Activated CD4-positive, alpha-beta T cell treated with anti-CD3 and anti-CD28 coated beads, Interleukin-2, amount 10 ng/mL, durations not matched to agents 7 days and 5 days (primary cell): ENCODE measurements at regions not wholly inside any gene's neighbourhood (a gene's known extent, or its start where the extent isn't known, plus 50 kb on each side); places are given as distances from the start of the nearest gene placed in this dataset.

ENCODE experiments used
- CTCF ChIA-PET: fragments of 350-600 bp; sonication (Branson Sonifier 250); formaldehyde crosslinking; loops from one replicate; lab custom pipeline; 2021; ENCODE audit warnings: antibody characterized with exemption; lab: Charles Lee
- POLR2A ChIA-PET: fragments of 350-600 bp; sonication (Branson Sonifier 250); formaldehyde crosslinking; loops from one replicate; lab custom pipeline; 2021; ENCODE audit warnings: antibody characterized with exemption; lab: Charles Lee
- DNase-seq: peaks from one replicate; pipeline ENCODE4 v3.0.0-alpha.2; 2020
- H3K27ac Mint-ChIP-seq: one replicate; pipeline ENCODE4 v1.8.0; 2021; ENCODE audit warnings: mild to moderate bottlenecking, moderate library complexity, mixed read lengths
- H3K27me3 Mint-ChIP-seq: one replicate; pipeline ENCODE4 v1.8.0; 2021; ENCODE audit warnings: mixed read lengths
- H3K36me3 Mint-ChIP-seq: one replicate; pipeline ENCODE4 v1.8.0; 2021; ENCODE audit warnings: low read depth, mixed read lengths
- H3K4me1 Mint-ChIP-seq: one replicate; pipeline ENCODE4 v1.8.0; 2021; ENCODE audit warnings: mixed read lengths
- H3K4me3 Mint-ChIP-seq: one replicate; pipeline ENCODE4 v1.8.0; 2021; ENCODE audit warnings: mild to moderate bottlenecking, moderate library complexity, mixed read lengths
- H3K9me3 Mint-ChIP-seq: one replicate; pipeline ENCODE4 v1.8.0; 2021; ENCODE audit warnings: mixed read lengths

DNA sequence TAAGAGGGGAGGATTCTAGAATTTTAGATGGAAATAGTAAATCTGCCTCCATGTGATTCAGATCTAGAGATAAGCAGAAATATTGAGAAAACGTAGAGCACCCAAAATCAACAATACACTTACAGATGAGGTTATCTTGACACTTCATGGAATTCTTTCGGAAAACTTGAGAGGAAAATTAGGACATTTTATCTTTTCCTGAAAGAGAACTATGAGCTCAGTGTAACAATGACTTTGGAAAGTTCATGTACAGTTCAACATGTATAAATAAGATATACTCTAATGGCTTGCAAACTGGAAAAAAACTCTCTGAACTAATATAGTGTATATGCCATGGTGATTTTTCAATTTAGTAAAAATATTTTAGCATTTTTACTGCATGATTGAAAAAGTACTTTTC, 338.1 kb upstream of the NEGR1 start:
- Mint-ChIP-seq H3K4me3 (no peak overlapping the region), H3K36me3 (no peaks in the 10 kb centered on the region), H3K9me3 (no peaks in the 10 kb centered on the region), H3K27me3 (no peaks in the 10 kb centered on the region), H3K27ac (no peak overlapping the region), H3K4me1 (no peaks in the 10 kb centered on the region)
- DNase-seq = no peak
- POLR2A ChIA-PET = no interaction called here
- CTCF ChIA-PET = no interaction called here

DNA sequence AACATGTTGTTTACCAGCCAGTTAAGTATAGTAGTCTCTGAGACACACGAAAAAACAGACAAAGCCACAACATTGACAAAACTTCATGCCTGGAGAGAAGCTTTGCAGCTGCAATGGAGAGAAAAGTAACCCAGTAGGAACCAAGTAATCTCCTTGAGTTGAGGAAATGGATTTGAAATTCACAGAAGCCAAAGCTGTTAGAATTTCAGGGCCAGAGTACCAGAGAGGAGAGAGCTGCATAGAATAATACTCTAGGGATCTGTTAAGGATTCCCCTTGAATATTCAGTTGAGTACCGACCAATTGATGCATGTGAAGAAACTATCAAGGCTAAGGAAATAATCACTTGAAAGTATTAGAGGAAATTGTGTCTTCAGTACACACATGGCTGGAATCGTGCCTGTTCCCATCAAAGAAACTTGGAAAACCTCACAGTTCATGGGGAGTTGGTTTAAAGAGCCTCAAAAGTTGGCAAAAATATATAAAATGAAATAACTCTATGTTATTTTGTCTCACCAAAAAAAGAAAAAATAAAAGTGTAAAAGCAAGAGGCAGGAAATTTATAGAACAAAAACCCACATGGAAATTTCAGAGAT, 324.0 kb upstream of the NEGR1 start:
- Mint-ChIP-seq H3K36me3 (no peaks in the 10 kb centered on the region), H3K9me3 (no peaks in the 10 kb centered on the region), H3K4me1 (no peaks in the 10 kb centered on the region), H3K4me3 (no peak overlapping the region), H3K27me3 (no peaks in the 10 kb centered on the region), H3K27ac (no peak overlapping the region)
- CTCF ChIA-PET = no interaction called here
- no peak for DNase-seq
- POLR2A ChIA-PET = no interaction called here

DNA sequence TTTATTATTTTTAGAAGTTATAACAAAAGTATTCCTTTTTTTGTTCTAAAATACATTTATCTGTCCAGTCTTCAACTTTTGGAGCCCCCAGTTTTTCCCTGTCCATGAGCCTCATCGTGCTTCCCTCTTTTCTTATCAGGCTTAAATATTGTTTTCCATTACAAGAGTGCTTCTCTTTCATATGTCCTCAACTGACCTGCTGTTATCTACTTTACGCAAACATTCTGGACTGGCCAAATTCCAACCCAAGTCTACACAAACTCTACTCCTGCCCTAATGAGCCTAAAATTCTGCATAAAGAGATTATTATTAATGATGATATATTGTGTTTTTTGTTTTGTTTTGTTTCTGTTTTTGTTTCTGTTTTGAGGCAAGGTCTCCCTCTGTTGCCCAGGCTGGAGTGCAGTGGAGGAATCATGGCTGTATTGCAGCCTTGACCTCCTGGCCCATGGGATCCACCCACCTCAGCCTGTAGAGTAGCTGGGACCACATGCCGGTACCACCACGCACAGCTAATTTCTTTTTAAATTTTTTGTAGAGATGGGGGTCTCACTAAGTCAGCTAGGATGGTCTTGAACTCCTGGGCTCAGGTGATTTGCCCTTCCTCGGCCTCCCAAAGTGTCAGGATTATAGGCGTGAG, 318.8 kb upstream of the NEGR1 start:
- no peaks in the 10 kb centered on the region for H3K36me3 Mint-ChIP-seq
- POLR2A ChIA-PET = no interaction called here
- H3K4me1 Mint-ChIP-seq = no peaks in the 10 kb centered on the region
- DNase-seq = no peak
- CTCF ChIA-PET = no interaction called here
- no peak overlapping the region for H3K4me3 Mint-ChIP-seq
- H3K9me3 Mint-ChIP-seq = no peaks in the 10 kb centered on the region
- no peaks in the 10 kb centered on the region for H3K27me3 Mint-ChIP-seq
- no peak overlapping the region for H3K27ac Mint-ChIP-seq

GRCh38 chr1:72586023-72586685, 303.8 kb upstream of the NEGR1 start:
- ChIA-PET POLR2A (no interaction called here), CTCF (no interaction called here)
- no peaks in the 10 kb centered on the region for H3K9me3 Mint-ChIP-seq
- peaks cover 2% of the 10 kb centered on the region for H3K27me3 Mint-ChIP-seq
- no peaks in the 10 kb centered on the region for H3K4me1 Mint-ChIP-seq
- H3K4me3 Mint-ChIP-seq = no peak overlapping the region
- no peaks in the 10 kb centered on the region for H3K36me3 Mint-ChIP-seq
- no peak for DNase-seq
- no peak overlapping the region for H3K27ac Mint-ChIP-seq

DNA sequence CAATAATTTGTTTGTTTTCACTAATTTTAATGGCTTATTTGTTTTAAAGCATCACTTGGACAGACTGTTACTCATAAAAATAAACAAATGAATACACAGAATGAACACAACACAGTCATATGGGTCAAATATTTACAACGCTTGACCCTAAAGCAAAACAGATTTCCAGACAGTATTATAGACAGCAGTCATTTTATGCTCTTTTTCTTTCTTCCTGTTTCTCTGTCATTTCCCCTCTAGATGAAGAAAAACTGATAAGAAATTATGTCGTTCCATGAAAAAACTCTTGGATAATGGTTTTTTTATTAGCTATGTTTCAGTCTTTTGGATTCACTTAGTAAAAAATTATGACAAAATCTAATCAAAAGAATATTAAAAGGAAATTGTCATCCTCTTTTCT, 297.3 kb upstream of the NEGR1 start:
- no peak overlapping the region for H3K27ac Mint-ChIP-seq
- DNase-seq = no peak
- H3K27me3 Mint-ChIP-seq = no peaks in the 10 kb centered on the region
- H3K9me3 Mint-ChIP-seq = no peaks in the 10 kb centered on the region
- POLR2A ChIA-PET = no interaction called here
- H3K4me1 Mint-ChIP-seq = no peaks in the 10 kb centered on the region
- CTCF ChIA-PET = no interaction called here
- no peaks in the 10 kb centered on the region for H3K36me3 Mint-ChIP-seq
- H3K4me3 Mint-ChIP-seq = no peak overlapping the region

GRCh38 chr1:72570815-72571214, 288.5 kb upstream of the NEGR1 start:
- POLR2A ChIA-PET = no interaction called here
- CTCF ChIA-PET = no interaction called here
- H3K27me3 Mint-ChIP-seq = no peaks in the 10 kb centered on the region
- no peak overlapping the region for H3K4me3 Mint-ChIP-seq
- no peak overlapping the region for H3K27ac Mint-ChIP-seq
- DNase-seq = no peak
- no peaks in the 10 kb centered on the region for H3K36me3 Mint-ChIP-seq
- H3K9me3 Mint-ChIP-seq = no peaks in the 10 kb centered on the region
- no peaks in the 10 kb centered on the region for H3K4me1 Mint-ChIP-seq

GRCh38 chr1:72568113-72568512, 285.8 kb upstream of the NEGR1 start:
- DNase-seq = no peak
- no peaks in the 10 kb centered on the region for H3K36me3 Mint-ChIP-seq
- CTCF ChIA-PET = no interaction called here

GRCh38 chr1:72567521-72567920, 285.2 kb upstream of the NEGR1 start:
- CTCF ChIA-PET = no interaction called here
- Mint-ChIP-seq H3K36me3 (no peaks in the 10 kb centered on the region), H3K27ac (no peak overlapping the region), H3K9me3 (no peaks in the 10 kb centered on the region), H3K4me1 (no peaks in the 10 kb centered on the region), H3K27me3 (no peaks in the 10 kb centered on the region), H3K4me3 (no peak overlapping the region)
- DNase-seq = no peak
- POLR2A ChIA-PET = no interaction called here

More at GRCh38 chr1:72568113-72568512, 285.8 kb upstream of the NEGR1 start:
- Mint-ChIP-seq H3K4me3 (no peak overlapping the region), H3K27ac (no peak overlapping the region), H3K9me3 (no peaks in the 10 kb centered on the region), H3K4me1 (no peaks in the 10 kb centered on the region), H3K27me3 (no peaks in the 10 kb centered on the region)
- POLR2A ChIA-PET = no interaction called here

GRCh38 chr1:72564749-72565148, 282.4 kb upstream of the NEGR1 start:
- Mint-ChIP-seq H3K27me3 (no peaks in the 10 kb centered on the region), H3K27ac (no peak overlapping the region), H3K4me3 (no peak overlapping the region), H3K36me3 (no peaks in the 10 kb centered on the region), H3K4me1 (no peaks in the 10 kb centered on the region), H3K9me3 (no peaks in the 10 kb centered on the region)
- no peak for DNase-seq
- ChIA-PET CTCF (no interaction called here), POLR2A (no interaction called here)

GRCh38 chr1:72557446-72558049, 275.2 kb upstream of the NEGR1 start:
- Mint-ChIP-seq H3K27me3 (no peaks in the 10 kb centered on the region), H3K9me3 (no peaks in the 10 kb centered on the region), H3K36me3 (no peaks in the 10 kb centered on the region), H3K4me1 (no peaks in the 10 kb centered on the region), H3K27ac (no peak overlapping the region), H3K4me3 (no peak overlapping the region)
- ChIA-PET POLR2A (no interaction called here), CTCF (no interaction called here)
- DNase-seq = no peak

GRCh38 chr1:72547412-72547811, 265.1 kb upstream of the NEGR1 start:
- no peak overlapping the region for H3K27ac Mint-ChIP-seq
- H3K9me3 Mint-ChIP-seq = no peaks in the 10 kb centered on the region
- POLR2A ChIA-PET = no interaction called here
- H3K4me3 Mint-ChIP-seq = no peak overlapping the region
- H3K36me3 Mint-ChIP-seq = no peaks in the 10 kb centered on the region
- DNase-seq = no peak
- CTCF ChIA-PET = no interaction called here
- no peaks in the 10 kb centered on the region for H3K4me1 Mint-ChIP-seq
- no peaks in the 10 kb centered on the region for H3K27me3 Mint-ChIP-seq

DNA sequence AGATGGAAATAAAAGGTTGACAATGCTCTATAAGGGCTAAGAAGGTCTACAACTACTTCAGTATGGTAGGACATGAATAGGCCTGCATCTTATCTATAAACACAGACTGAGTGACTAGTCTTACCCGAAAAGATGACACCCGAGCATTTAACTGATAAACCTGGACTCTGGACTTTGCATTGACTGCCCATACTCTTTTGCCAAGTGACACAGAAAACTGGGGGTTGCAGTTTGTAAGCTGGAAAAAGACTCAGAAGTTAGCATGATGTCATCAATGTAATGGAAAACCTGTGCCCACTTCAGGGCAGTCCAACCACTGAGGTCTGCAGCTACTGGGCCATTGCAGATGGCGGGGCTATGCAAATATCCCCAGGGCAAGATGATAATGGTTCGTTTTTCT, 258.3 kb upstream of the NEGR1 start:
- ChIA-PET POLR2A (no interaction called here), CTCF (no interaction called here)
- no peaks in the 10 kb centered on the region for H3K36me3 Mint-ChIP-seq
- H3K4me1 Mint-ChIP-seq = no peaks in the 10 kb centered on the region
- no peaks in the 10 kb centered on the region for H3K27me3 Mint-ChIP-seq
- H3K4me3 Mint-ChIP-seq = no peak overlapping the region
- no peak for DNase-seq
- H3K27ac Mint-ChIP-seq = no peak overlapping the region
- peaks cover 3% of the 10 kb centered on the region for H3K9me3 Mint-ChIP-seq

- DNase-seq = no peak
- H3K36me3 Mint-ChIP-seq = no peaks in the 10 kb centered on the region
- no peaks in the 10 kb centered on the region for H3K4me1 Mint-ChIP-seq
- ChIA-PET CTCF (no interaction called here), POLR2A (no interaction called here)
- no peaks in the 10 kb centered on the region for H3K27me3 Mint-ChIP-seq
- no peak overlapping the region for H3K27ac Mint-ChIP-seq
- H3K4me3 Mint-ChIP-seq = no peak overlapping the region
- H3K9me3 Mint-ChIP-seq = no peaks in the 10 kb centered on the region
These were observed 253.1 kb upstream of the NEGR1 start for GRCh38 chr1:72535470-72535869.
